OCI-LY7 (cell line): ENCODE measurements at regions not wholly inside any gene's neighbourhood (a gene's known extent, or its start where the extent isn't known, plus 50 kb on each side); places are given as distances from the start of the nearest gene placed in this dataset.

Source experiments
- EZH2phosphoT487 ChIP-seq: fragments of 200-600 bp; sonication (generic); IDR thresholded peaks from 2 replicates; pipeline ENCODE4 v1.6.1; 2018; ENCODE audit warnings: low read depth, borderline replicate concordance, mild to moderate bottlenecking, mixed run types, antibody characterized with exemption, low read length, moderate library complexity, mixed read lengths
- TF ChIP-seq, protein P1 (sequence below): fragments of 200-600 bp; sonication (generic); conservative IDR thresholded peaks from 2 replicates; pipeline ENCODE4 v1.5.1; 2014; ENCODE audit warnings: mild to moderate bottlenecking, antibody characterized with exemption, low read length, moderate library complexity, mixed read lengths

DNA sequence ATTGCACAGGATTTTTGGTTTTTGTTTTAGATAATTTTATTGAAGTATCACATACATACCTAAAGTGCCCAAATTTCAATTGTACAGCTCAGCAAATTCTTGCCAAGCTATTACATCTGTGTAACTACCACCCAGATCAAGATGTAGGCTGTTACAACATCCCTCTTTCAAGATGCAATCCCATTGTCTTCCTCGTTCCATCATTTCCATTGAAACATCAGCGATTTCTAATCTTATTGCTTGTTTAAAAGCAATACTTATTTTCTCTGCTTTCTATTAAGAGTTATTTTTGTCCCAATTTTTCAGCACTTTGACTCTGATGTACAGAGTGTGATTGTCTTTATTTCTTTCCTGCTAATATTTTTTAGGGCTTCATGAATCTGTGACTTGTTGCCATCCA lies 372.8 kb upstream of the SHH start:
- no peak for TF ChIP-seq EZH2phosphoT487
- TF ChIP-seq, protein P1, sequence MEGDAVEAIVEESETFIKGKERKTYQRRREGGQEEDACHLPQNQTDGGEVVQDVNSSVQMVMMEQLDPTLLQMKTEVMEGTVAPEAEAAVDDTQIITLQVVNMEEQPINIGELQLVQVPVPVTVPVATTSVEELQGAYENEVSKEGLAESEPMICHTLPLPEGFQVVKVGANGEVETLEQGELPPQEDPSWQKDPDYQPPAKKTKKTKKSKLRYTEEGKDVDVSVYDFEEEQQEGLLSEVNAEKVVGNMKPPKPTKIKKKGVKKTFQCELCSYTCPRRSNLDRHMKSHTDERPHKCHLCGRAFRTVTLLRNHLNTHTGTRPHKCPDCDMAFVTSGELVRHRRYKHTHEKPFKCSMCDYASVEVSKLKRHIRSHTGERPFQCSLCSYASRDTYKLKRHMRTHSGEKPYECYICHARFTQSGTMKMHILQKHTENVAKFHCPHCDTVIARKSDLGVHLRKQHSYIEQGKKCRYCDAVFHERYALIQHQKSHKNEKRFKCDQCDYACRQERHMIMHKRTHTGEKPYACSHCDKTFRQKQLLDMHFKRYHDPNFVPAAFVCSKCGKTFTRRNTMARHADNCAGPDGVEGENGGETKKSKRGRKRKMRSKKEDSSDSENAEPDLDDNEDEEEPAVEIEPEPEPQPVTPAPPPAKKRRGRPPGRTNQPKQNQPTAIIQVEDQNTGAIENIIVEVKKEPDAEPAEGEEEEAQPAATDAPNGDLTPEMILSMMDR, result no peak
